ENCODE measurements at regions not wholly inside any gene's neighbourhood (a gene's known extent, or its start where the extent isn't known, plus 50 kb on each side); places are given as distances from the start of the nearest gene placed in this dataset.

DNA sequence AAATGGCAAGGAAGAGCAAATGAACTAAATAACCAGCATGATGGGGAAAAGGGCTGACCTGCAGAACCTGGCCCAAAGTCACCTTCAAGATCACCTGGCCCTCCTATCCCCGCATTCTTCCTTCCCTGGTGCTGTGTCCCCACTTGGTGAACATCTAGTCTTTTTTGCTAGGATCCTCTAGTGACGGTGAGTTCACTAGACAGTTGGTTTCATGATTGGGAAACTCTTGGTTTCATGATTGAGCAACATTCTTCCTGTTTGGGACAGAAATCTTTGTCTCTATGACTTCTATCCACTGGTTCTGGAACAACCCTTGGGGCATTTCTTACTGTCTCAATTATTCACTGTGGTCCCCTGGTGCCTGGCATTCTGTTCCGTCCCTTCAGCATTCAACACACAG is 50.2 kb upstream of the DAB2IP start:
- POLR2A ChIA-PET: no interaction called here
- TF ChIP-seq, protein P1, sequence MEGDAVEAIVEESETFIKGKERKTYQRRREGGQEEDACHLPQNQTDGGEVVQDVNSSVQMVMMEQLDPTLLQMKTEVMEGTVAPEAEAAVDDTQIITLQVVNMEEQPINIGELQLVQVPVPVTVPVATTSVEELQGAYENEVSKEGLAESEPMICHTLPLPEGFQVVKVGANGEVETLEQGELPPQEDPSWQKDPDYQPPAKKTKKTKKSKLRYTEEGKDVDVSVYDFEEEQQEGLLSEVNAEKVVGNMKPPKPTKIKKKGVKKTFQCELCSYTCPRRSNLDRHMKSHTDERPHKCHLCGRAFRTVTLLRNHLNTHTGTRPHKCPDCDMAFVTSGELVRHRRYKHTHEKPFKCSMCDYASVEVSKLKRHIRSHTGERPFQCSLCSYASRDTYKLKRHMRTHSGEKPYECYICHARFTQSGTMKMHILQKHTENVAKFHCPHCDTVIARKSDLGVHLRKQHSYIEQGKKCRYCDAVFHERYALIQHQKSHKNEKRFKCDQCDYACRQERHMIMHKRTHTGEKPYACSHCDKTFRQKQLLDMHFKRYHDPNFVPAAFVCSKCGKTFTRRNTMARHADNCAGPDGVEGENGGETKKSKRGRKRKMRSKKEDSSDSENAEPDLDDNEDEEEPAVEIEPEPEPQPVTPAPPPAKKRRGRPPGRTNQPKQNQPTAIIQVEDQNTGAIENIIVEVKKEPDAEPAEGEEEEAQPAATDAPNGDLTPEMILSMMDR (IDR thresholded peaks at IDR 0.05; ENCODE audit: insufficient read depth, low read length, missing control alignments): no peak
- no peak for DNase-seq (ENCODE audit: low read depth, low spot score)
- CTCF ChIA-PET: no interaction called here
- no peak overlapping the region for H3K4me3 ChIP-seq (ENCODE audit: low read depth, low read length)
